Lower leg skin (tissue), 4 donors: ENCODE measurements at regions not wholly inside any gene's neighbourhood (a gene's known extent, or its start where the extent isn't known, plus 50 kb on each side); places are given as distances from the start of the nearest gene placed in this dataset.

ENCODE experiments used
- DNase-seq, 2 donors: peaks; one replicate each; pipeline ENCODE4 v3.0.0-alpha.2; 2019; ENCODE audit warnings: low spot score in 2 of 2
- H3K4me3 ChIP-seq: fragments of 200-600 bp; sonication (generic); 2 replicates; pipeline ENCODE4 v1.5.1; 2017; ENCODE audit warnings: mild to moderate bottlenecking, low read depth; ENCODE audit not compliant: poor library complexity, severe bottlenecking
- POLR2A ChIP-seq, 2 donors: fragments of 450-650 bp; IDR thresholded peaks; one replicate each; pipeline ENCODE4 v1.6.1; 2016 to 2017; ENCODE audit warnings: antibody characterized with exemption in 2 of 2, mild to moderate bottlenecking in 1 of 2, moderate library complexity in 1 of 2
- WGBS, 2 donors: methylation state at CpG; one replicate each; pipeline ENCODE4 v1.1.5; 2018; 5-methylcytosine and 5-hydroxymethylcytosine counted together
- intact Hi-C: fragments of 100-400 bp; cut with DNase I; formaldehyde crosslinking; loops from one replicate; pipeline ENCODE4 v1.15.0; 2023; ENCODE audit warnings: low total_unique reads
- TF ChIP-seq, protein P1 (sequence below), 3 donors: fragments of 450-650 bp; IDR thresholded peaks; one replicate each; pipeline ENCODE4 v1.5.1; 2016; ENCODE audit warnings: antibody characterized with exemption in 3 of 3, mild to moderate bottlenecking in 3 of 3, moderate library complexity in 2 of 3

DNA sequence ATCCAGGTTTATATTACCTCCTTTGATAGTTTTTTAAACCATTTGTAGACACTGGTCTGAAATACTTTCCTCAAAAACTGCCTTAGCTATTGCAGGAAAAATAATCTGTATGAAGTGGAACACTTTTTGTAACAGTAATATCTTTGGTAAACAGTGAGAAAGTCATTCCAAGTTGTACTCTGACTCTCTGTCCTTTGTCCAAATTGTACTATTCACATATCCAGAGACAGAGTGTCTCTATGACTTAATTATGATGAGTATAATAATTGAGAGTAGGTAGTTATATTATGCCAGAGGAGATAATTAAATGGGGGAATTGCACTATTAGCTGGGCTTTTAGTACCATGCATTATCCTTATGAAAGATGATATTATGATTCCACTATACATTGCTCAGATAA lies 112.6 kb upstream of the LCORL start:
- no peak for DNase-seq
- intact Hi-C loops: no loop called here
- TF ChIP-seq, protein P1, sequence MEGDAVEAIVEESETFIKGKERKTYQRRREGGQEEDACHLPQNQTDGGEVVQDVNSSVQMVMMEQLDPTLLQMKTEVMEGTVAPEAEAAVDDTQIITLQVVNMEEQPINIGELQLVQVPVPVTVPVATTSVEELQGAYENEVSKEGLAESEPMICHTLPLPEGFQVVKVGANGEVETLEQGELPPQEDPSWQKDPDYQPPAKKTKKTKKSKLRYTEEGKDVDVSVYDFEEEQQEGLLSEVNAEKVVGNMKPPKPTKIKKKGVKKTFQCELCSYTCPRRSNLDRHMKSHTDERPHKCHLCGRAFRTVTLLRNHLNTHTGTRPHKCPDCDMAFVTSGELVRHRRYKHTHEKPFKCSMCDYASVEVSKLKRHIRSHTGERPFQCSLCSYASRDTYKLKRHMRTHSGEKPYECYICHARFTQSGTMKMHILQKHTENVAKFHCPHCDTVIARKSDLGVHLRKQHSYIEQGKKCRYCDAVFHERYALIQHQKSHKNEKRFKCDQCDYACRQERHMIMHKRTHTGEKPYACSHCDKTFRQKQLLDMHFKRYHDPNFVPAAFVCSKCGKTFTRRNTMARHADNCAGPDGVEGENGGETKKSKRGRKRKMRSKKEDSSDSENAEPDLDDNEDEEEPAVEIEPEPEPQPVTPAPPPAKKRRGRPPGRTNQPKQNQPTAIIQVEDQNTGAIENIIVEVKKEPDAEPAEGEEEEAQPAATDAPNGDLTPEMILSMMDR (IDR thresholded peaks at IDR 0.05): no peak
- no peak overlapping the region for H3K4me3 ChIP-seq

DNA sequence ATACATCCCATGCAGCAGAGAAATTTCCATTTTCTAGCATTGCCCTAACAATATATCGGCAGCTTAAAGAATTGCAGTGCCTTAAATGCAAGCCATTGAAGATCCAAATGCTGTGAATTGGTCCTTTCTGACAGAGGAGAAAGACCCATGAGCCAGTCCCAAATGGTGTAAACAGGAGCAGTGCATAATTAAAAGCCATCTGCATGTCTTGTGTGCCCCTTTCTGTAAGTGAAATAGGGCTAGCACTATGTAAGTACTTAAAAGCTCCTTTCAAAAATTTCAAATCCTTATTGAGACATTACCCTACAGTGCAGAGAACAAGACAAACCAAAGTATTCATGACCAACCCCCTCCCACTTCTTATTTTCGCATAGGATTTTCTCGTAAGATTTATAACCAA lies 108.7 kb upstream of the LCORL start:
- no peak overlapping the region for H3K4me3 ChIP-seq
- WGBS, 2 donors: 85 to 94% methylated on average over 3 of the region's 3 CpGs
- TF ChIP-seq POLR2A (IDR thresholded peaks at IDR 0.05): no peak
- TF ChIP-seq, protein P1 (IDR thresholded peaks at IDR 0.05): no peak
- no peak for DNase-seq
- intact Hi-C loops: no loop called here

DNA sequence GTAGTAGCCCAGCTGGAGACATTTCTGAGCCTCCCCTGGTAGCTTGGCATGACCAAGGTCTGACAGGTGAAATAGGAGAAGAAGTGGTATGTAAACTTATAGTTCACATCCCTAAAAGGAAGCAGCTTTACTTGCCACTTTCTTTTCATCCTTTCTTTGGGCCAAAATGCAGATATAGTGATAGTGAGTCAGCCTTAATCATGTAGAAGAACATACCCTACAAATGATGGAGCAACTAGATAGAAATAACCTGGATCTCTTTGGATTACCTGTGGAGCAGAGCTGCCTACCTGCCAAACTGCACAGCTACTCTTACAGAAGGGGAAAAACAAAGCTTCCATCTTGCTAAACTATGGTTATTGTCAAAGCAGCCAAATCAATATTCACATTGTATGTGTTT lies 106.7 kb upstream of the LCORL start:
- H3K4me3 ChIP-seq: no peak overlapping the region
- no peak for TF ChIP-seq POLR2A (IDR thresholded peaks at IDR 0.05)
- TF ChIP-seq, protein P1 (IDR thresholded peaks at IDR 0.05): no peak
- intact Hi-C loops: no loop called here
- no peak for DNase-seq

DNA sequence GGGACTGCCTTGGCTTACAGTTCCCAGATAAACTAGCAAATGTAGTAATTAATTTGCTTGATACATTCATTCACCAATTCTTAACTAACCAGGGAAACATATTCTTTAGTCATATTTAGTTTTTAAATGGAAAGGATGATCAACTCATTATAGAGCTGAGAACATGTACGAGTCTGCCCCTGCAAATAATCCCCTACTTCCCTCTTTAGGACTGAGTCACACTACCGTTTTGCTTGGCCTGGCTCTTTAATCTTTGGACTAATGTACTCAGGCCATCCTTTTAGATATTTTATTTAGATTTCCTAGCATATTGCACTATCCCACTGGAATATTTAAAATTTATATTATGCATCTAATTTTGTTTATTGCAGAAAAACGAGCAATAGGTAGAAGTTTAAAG lies 105.5 kb upstream of the LCORL start:
- 45 to 51% methylated on average over 3 of the region's 3 CpGs for WGBS, 2 donors
- H3K4me3 ChIP-seq: no peak overlapping the region
- intact Hi-C loops: no loop called here

DNA sequence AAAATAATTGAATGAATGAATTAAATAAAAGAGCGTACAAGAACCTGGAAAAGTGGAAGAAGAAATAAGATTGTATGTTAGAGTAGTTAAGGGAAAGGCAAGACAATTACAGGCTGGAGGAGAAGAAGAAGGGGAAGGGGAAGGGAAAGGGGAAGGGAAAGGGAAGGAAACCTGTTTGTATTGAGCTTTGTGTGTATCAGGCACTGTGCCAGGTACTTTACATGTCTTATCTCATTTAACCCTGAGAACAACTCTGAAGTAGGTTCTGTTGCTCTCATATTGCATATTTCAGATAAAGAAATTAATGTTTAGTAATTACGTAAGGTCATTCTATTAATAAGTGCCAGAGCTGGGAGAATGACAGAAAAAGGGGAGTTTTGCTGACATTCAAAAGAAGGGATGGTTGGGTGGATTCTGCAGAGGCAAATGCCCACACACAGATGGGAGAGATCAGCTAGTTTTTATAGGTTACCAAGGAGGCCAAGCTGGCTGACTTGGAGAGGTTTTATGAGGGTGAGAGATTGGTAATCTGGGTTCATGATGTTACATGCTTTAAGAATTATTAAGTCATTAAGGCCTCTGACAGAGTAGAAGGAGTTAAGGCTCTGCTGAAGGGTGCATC lies 92.3 kb upstream of the LCORL start:
- 62 to 71% methylated on average over 2 of the region's 2 CpGs for WGBS, 2 donors
- no peak overlapping the region for H3K4me3 ChIP-seq
- no peak for DNase-seq
- intact Hi-C loops: no loop called here
- TF ChIP-seq POLR2A (IDR thresholded peaks at IDR 0.05): no peak
- TF ChIP-seq, protein P1 (IDR thresholded peaks at IDR 0.05): no peak

More for the DNA sequence above, 105.5 kb upstream of the LCORL start:
- TF ChIP-seq, protein P1 (IDR thresholded peaks at IDR 0.05): no peak
- TF ChIP-seq POLR2A (IDR thresholded peaks at IDR 0.05): no peak
- DNase-seq: no peak

DNA sequence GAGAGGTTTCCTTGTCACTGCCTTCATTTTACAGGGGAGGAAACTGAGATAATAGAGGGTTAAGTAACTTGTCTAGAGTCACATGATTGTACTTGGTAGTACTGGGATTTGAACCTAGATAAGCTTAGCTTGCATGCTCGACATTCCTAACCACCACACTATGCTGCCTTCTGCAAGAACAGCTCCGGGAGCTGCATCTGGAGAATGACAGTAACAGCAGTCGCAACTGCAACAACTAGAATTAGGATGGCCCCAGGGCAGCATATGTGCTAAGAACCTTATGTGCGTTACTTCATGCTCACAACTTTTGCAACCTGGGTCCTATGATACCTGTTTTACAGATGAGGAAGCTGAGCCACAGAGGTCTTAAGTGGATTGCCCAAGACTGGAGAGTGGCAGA lies 89.5 kb upstream of the LCORL start:
- no peak overlapping the region for H3K4me3 ChIP-seq
- DNase-seq: no peak
- intact Hi-C loops: no loop called here
- TF ChIP-seq, protein P1 (IDR thresholded peaks at IDR 0.05): no peak
- TF ChIP-seq POLR2A (IDR thresholded peaks at IDR 0.05): no peak
- WGBS, 2 donors: 36 to 50% methylated on average over 4 of the region's 4 CpGs
